Uterus (tissue), 3 donors: ENCODE measurements at regions not wholly inside any gene's neighbourhood (a gene's known extent, or its start where the extent isn't known, plus 50 kb on each side); places are given as distances from the start of the nearest gene placed in this dataset.

Experiments used
- DNase-seq, 2 donors: peaks; one replicate each; pipeline ENCODE4 v3.0.0-alpha.2; 2019 to 2020
- H3K27ac ChIP-seq, 2 donors: fragments of 200-600 bp; sonication (generic); 1 replicate in 1 of 2; 2 replicates in 1 of 2; pipeline ENCODE4 v1.5.1; 2016 to 2018
- H3K27me3 ChIP-seq, 2 donors: fragments of 200-600 bp; sonication (generic); one replicate each; pipeline ENCODE4 v1.5.1; 2018 to 2019; ENCODE audit warnings: control low read depth in 1 of 2
- H3K36me3 ChIP-seq, 2 donors: fragments of 200-600 bp; sonication (generic); one replicate each; pipeline ENCODE4 v1.5.1; 2019; ENCODE audit warnings: control low read depth in 1 of 2
- H3K4me1 ChIP-seq, 2 donors: fragments of 200-600 bp; sonication (generic); one replicate each; pipeline ENCODE4 v1.5.1; 2018 to 2019; ENCODE audit warnings: control low read depth in 1 of 2
- H3K4me3 ChIP-seq, 2 donors: fragments of 200-600 bp; sonication (generic); 1 replicate in 1 of 2; 2 replicates in 1 of 2; pipeline ENCODE4 v1.5.1; 2018 to 2019; ENCODE audit warnings: mild to moderate bottlenecking in 1 of 2
- H3K9me3 ChIP-seq, 2 donors: fragments of 200-600 bp; sonication (generic); one replicate each; pipeline ENCODE4 v1.5.1; 2019; ENCODE audit warnings: control low read depth in 1 of 2
- POLR2A ChIP-seq, 2 donors: fragments of 450-650 bp; IDR thresholded peaks; one replicate each; pipeline ENCODE4 v1.6.1; 2016; ENCODE audit warnings: antibody characterized with exemption in 2 of 2, mild to moderate bottlenecking in 1 of 2, moderate library complexity in 1 of 2
- intact Hi-C: fragments of 100-400 bp; cut with DNase I; formaldehyde crosslinking; loops from one replicate; pipeline ENCODE4 v1.15.1; 2023; ENCODE audit warnings: low total_unique reads
- TF ChIP-seq, protein P1 (sequence below), 4 experiments: fragments of 200-600 bp in 2 of 4; fragments of 450-650 bp in 2 of 4; sonication (generic) in 2 of 4; IDR thresholded peaks; one replicate each; pipeline ENCODE4 v1.5.1; 2016 to 2019; ENCODE audit warnings: antibody characterized with exemption in 4 of 4, mild to moderate bottlenecking in 2 of 4, moderate library complexity in 1 of 4
- donor health status: DM: yes; HTN: yes; CAD: no.

DNA sequence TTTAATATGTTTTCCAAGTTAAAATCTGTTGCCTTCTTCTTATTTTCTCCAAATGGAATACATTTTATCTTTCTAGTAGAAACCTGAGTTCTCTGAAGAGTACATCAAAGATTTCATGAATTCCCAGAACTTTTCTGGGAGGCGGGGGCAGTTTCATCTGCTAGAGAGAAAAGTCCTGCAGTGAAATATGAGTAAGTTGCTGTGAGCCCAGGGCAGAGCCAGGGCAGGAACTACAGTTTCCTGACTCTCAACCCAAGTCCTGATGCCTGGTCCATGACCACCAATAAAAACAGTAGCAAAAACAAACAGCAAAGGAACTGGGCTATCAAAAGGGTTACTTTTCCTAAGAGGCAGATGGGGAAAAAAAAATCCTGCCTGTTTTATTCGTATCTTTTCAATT is 239.4 kb upstream of the CTSO start:
- Histone ChIP-seq H3K4me3 (no peak overlapping the region), H3K36me3 (no peaks in the 10 kb centered on the region), H3K4me1 (no peaks in the 10 kb centered on the region), H3K9me3 (no peaks in the 10 kb centered on the region), H3K27me3 (no peaks in the 10 kb centered on the region), H3K27ac (no peak overlapping the region)
- intact Hi-C loops: no loop called here
- no peak for DNase-seq
- no peak for TF ChIP-seq POLR2A (IDR thresholded peaks at IDR 0.05)
- TF ChIP-seq, protein P1, sequence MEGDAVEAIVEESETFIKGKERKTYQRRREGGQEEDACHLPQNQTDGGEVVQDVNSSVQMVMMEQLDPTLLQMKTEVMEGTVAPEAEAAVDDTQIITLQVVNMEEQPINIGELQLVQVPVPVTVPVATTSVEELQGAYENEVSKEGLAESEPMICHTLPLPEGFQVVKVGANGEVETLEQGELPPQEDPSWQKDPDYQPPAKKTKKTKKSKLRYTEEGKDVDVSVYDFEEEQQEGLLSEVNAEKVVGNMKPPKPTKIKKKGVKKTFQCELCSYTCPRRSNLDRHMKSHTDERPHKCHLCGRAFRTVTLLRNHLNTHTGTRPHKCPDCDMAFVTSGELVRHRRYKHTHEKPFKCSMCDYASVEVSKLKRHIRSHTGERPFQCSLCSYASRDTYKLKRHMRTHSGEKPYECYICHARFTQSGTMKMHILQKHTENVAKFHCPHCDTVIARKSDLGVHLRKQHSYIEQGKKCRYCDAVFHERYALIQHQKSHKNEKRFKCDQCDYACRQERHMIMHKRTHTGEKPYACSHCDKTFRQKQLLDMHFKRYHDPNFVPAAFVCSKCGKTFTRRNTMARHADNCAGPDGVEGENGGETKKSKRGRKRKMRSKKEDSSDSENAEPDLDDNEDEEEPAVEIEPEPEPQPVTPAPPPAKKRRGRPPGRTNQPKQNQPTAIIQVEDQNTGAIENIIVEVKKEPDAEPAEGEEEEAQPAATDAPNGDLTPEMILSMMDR (IDR thresholded peaks at IDR 0.05): no peak

DNA sequence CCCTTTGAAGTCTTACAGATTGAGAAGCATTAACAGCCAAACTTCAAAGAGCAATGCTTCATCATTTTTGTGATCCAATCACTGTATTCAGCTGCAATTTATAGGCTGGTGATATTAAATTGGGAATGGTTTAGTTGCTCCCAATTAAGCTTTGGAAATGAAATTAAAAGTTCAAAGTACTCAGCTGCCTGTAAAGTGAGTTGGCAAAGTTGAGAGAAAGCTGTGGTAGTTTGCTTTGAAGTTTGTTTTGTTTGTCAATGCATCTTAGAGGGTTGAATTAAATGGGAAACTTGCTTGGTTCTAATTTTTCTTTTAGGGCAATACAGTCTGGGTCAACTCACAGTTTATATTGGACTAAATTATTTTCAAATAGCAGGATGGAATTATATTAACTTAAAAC is 238.4 kb upstream of the CTSO start:
- Histone ChIP-seq H3K27me3 (no peaks in the 10 kb centered on the region), H3K27ac (no peak overlapping the region), H3K36me3 (no peaks in the 10 kb centered on the region), H3K4me1 (no peaks in the 10 kb centered on the region), H3K9me3 (no peaks in the 10 kb centered on the region), H3K4me3 (no peak overlapping the region)
- no peak for TF ChIP-seq POLR2A (IDR thresholded peaks at IDR 0.05)
- TF ChIP-seq, protein P1 (IDR thresholded peaks at IDR 0.05): no peak
- intact Hi-C loops: no loop called here
- DNase-seq: no peak

DNA sequence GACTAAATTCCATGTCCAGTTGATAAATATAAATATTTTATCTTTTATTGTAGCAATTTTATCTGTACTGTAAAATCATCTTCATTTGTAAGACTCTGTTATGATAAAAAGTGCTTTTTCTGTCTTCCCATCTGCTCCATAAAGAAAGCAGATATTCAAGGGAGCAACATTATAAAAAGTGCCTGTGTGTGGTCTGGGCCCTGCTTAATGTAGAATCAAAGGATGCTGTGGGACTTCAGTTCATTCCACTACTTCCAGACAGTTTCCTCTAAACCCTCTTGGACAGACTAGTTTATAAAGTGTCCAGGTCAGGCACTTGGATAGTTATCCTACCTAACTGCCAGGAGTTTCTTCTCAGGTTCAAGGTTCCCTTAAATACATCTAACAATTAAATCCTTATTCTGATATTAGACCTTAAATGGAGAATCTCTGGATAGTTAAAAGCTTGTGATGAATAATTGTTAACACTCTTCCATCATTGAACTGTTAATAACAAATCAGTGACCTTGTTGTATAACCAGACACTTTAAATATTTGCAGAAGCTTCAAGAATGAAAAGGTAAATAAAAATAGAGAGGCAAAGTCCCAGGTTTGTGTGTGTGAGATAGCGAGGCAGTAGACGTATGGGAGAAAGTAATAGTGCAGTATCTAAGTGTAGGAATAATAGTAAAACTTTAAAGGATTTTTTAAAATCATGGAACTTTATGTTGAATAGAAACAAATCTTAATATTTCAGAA is 237.5 kb upstream of the CTSO start:
- H3K27ac ChIP-seq: no peak overlapping the region
- no peaks in the 10 kb centered on the region for H3K27me3 ChIP-seq
- DNase-seq: no peak
- no peak overlapping the region for H3K4me3 ChIP-seq
- TF ChIP-seq POLR2A (IDR thresholded peaks at IDR 0.05): no peak
- TF ChIP-seq, protein P1 (IDR thresholded peaks at IDR 0.05): no peak
- intact Hi-C loops: no loop called here
- H3K9me3 ChIP-seq: no peaks in the 10 kb centered on the region
- no peaks in the 10 kb centered on the region for H3K4me1 ChIP-seq
- H3K36me3 ChIP-seq: no peaks in the 10 kb centered on the region

DNA sequence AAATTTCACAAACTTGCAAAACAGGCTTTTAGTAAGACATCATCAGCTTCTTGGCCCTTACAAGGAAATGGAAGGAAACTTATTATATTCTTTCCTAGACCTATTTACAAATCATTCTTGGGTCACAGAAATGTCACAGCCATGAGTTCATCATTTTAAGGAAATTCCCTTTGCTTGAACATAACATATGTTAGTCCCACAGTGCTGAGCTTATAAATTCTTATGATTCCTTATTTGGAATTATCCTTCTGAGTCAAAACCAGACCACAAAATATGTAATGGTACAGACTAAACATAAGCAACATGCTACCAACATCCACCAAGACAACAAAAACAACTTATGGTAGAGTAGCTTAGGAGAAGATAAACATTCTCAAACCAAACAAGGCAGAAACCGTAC is 236.9 kb upstream of the CTSO start:
- H3K9me3 ChIP-seq: no peaks in the 10 kb centered on the region
- no peak for DNase-seq
- H3K4me1 ChIP-seq: no peaks in the 10 kb centered on the region
- no peaks in the 10 kb centered on the region for H3K27me3 ChIP-seq
- H3K4me3 ChIP-seq: no peak overlapping the region
- no peaks in the 10 kb centered on the region for H3K36me3 ChIP-seq
- TF ChIP-seq, protein P1 (IDR thresholded peaks at IDR 0.05): no peak
- TF ChIP-seq POLR2A (IDR thresholded peaks at IDR 0.05): no peak
- intact Hi-C loops: no loop called here
- no peak overlapping the region for H3K27ac ChIP-seq

DNA sequence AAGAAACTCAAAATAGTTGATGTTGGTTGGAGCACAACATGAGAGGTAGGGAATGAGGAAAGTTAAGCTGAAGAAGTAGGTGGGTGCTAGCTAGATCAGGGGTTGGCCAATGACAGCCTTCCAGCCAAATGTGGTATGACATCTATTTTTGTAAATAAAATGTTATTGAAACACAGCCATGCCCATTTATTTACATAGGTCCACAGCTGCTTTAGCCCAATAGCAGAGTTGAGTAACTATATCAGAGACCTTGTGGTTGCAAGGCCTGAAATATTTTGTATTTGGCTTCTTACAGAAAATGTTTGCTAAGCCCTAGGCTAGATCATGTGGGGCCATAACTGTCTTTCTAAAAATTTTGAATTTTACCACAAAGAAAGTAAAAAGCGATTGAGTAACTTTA is 234.9 kb upstream of the CTSO start:
- Histone ChIP-seq H3K27ac (no peak overlapping the region), H3K4me1 (no peaks in the 10 kb centered on the region), H3K9me3 (no peaks in the 10 kb centered on the region), H3K27me3 (no peaks in the 10 kb centered on the region), H3K36me3 (no peaks in the 10 kb centered on the region), H3K4me3 (no peak overlapping the region)
- intact Hi-C loops: no loop called here
- no peak for DNase-seq
- TF ChIP-seq POLR2A (IDR thresholded peaks at IDR 0.05): no peak
- TF ChIP-seq, protein P1 (IDR thresholded peaks at IDR 0.05): no peak
